ENCODE measurements at regions not wholly inside any gene's neighbourhood (a gene's known extent, or its start where the extent isn't known, plus 50 kb on each side); places are given as distances from the start of the nearest gene placed in this dataset.

DNA sequence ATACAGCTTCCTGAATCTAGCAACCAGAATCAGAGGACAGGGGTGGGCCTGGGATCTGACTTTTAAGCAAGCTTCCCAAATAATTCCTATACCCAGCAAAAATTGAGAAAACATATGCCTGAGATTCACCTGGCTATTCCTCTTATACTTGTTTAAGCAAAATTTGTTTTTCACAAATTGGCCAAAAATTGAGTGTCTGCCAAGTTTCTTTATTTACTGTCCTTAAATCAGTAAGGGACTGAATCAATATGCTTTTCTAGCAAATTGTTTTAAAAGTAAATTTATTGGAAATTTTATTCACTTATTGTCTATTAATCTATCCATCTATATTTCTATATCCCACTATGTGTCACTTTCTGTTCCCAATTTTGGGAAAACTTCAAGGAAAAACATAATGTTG is 337.0 kb upstream of the ZNF804A start:
- TF ChIP-seq CTCF (IDR thresholded peaks at IDR 0.05) (no peak), POLR2AphosphoS5 (IDR thresholded peaks at IDR 0.05) (no peak)

All from esophagus muscularis mucosa (tissue), 3 donors.